HG02973 (cell line): ENCODE measurements at regions not wholly inside any gene's neighbourhood (a gene's known extent, or its start where the extent isn't known, plus 50 kb on each side); places are given as distances from the start of the nearest gene placed in this dataset.

Experiments used
- ATAC-seq: cut with Tn5 transposase; IDR thresholded peaks from one replicate; pipeline ENCODE4 v1.9.1; 2021; ENCODE audit warnings: moderate library complexity; ENCODE audit not compliant: unreplicated experiment

- no peak for ATAC-seq
These were observed 105.8 kb downstream of the ICOS start for GRCh38 chr2:204042401-204042800.

GRCh38 chr2:204046145-204046544 is 109.6 kb downstream of the ICOS start:
- ATAC-seq, result peak; percentile 65

GRCh38 chr2:204049635-204050034 is 113.1 kb downstream of the ICOS start:
- peak; percentile 74 for ATAC-seq

GRCh38 chr2:204050681-204051080 is 114.1 kb downstream of the ICOS start:
- no peak for ATAC-seq

- ATAC-seq, result no peak
These were observed 114.9 kb downstream of the ICOS start for GRCh38 chr2:204051476-204051875.

GRCh38 chr2:204051984-204052556 is 115.5 kb downstream of the ICOS start:
- ATAC-seq, result no peak

- ATAC-seq, result no peak
These were observed 122.5 kb downstream of the ICOS start for GRCh38 chr2:204059016-204059415.

GRCh38 chr2:204060841-204061240 is 124.3 kb downstream of the ICOS start:
- ATAC-seq, result no peak

- ATAC-seq, result no peak
These were observed 124.7 kb downstream of the ICOS start for GRCh38 chr2:204061241-204061640.

- ATAC-seq, result no peak
These were observed 127.6 kb downstream of the ICOS start for GRCh38 chr2:204064119-204064518.

GRCh38 chr2:204065566-204065965 is 129.0 kb downstream of the ICOS start:
- no peak for ATAC-seq

GRCh38 chr2:204066051-204066450 is 129.5 kb downstream of the ICOS start:
- no peak for ATAC-seq

- ATAC-seq, result no peak
These were observed 133.2 kb downstream of the ICOS start for GRCh38 chr2:204069804-204070203.

GRCh38 chr2:204072443-204073324 is 136.1 kb downstream of the ICOS start:
- peak; percentile 62 for ATAC-seq

- ATAC-seq, result no peak
These were observed 137.9 kb downstream of the ICOS start for GRCh38 chr2:204074456-204074855.

GRCh38 chr2:204078003-204078698 is 141.6 kb downstream of the ICOS start:
- ATAC-seq, result no peak

GRCh38 chr2:204081487-204082425 is 145.2 kb downstream of the ICOS start:
- ATAC-seq, result no peak

GRCh38 chr2:204086167-204086566 is 149.6 kb downstream of the ICOS start:
- ATAC-seq, result no peak

GRCh38 chr2:204089105-204089504 is 152.5 kb downstream of the ICOS start:
- ATAC-seq, result no peak

GRCh38 chr2:204089574-204089973 is 153.0 kb downstream of the ICOS start:
- no peak for ATAC-seq

GRCh38 chr2:204090021-204090420 is 153.5 kb downstream of the ICOS start:
- no peak for ATAC-seq
